HEK293T (cell line): ENCODE measurements at regions not wholly inside any gene's neighbourhood (a gene's known extent, or its start where the extent isn't known, plus 50 kb on each side); places are given as distances from the start of the nearest gene placed in this dataset.

ENCODE experiments used
- FOXK2 ChIP-seq: fragments of 450-650 bp; IDR thresholded peaks from 2 replicates; pipeline ENCODE4 v1.6.1; 2016; ENCODE audit warnings: mild to moderate bottlenecking
- L3MBTL2 ChIP-seq: fragments of 450-650 bp; conservative IDR thresholded peaks from 2 replicates; pipeline ENCODE4 v1.6.1; 2016; ENCODE audit warnings: mild to moderate bottlenecking
- SP1 ChIP-seq: fragments of 450-650 bp; IDR thresholded peaks from 2 replicates; pipeline ENCODE4 v1.6.1; 2017

DNA sequence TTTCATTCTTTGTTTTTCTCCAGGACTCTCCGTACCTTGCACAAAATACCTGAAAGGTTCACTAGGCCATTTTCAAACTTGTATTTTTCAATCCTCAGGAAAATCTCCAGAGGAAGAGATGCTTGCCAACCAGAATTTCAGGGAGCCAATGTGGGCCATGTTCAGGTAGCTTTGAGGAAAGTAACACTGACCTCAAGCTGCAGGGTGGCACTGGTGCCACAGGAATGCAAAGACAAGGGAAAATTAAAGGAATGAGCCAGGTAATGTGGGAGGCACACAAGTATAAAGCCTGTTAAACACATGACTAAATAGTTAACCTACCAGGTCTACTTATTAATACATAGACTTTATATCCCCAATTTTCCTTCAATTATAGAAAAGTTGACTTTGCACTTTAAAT is 51.9 kb upstream of the GAP43 start:
- TF ChIP-seq L3MBTL2: no peak
- no peak for TF ChIP-seq FOXK2
- TF ChIP-seq SP1: no peak
